ENCODE measurements at regions not wholly inside any gene's neighbourhood (a gene's known extent, or its start where the extent isn't known, plus 50 kb on each side); places are given as distances from the start of the nearest gene placed in this dataset.

- Histone ChIP-seq H3K27ac (ENCODE audit: low read depth in 2 of 2, low read length in 2 of 2) (no peak overlapping the region), H3K4me1 (ENCODE audit: control insufficient read depth in 2 of 3, insufficient read depth in 2 of 3, low read depth in 1 of 3, low read length in 3 of 3) (no peaks in the 10 kb centered on the region), H3K27me3 (ENCODE audit: control insufficient read depth, insufficient read depth, low read length) (no peaks in the 10 kb centered on the region), H3K9ac (ENCODE audit: low read length in 3 of 3) (no peak overlapping the region), H3K9me3 (ENCODE audit: control insufficient read depth in 2 of 3, insufficient read depth in 1 of 3, low read length in 3 of 3) (no peaks in the 10 kb centered on the region), H3K36me3 (ENCODE audit: control insufficient read depth in 2 of 3, insufficient read depth in 3 of 3, low read length in 3 of 3) (no peaks in the 10 kb centered on the region), H3K4me3 (ENCODE audit: low read length in 3 of 3) (no peak overlapping the region)
- TF ChIP-seq CTCF (IDR thresholded peaks at IDR 0.05; ENCODE audit: borderline replicate concordance, extremely low read depth, insufficient read depth): no peak
- intact Hi-C loops (cut with DNase I): no loop called here
- FAIRE-seq (no peak), DNase-seq (no peak)
These were observed 71.0 kb upstream of the GALNT15 start for GRCh38 chr3:16103472-16103871.

- FAIRE-seq (no peak), DNase-seq (no peak)
- no peak for TF ChIP-seq CTCF (IDR thresholded peaks at IDR 0.05; ENCODE audit: borderline replicate concordance, extremely low read depth, insufficient read depth)
- no peaks in the 10 kb centered on the region for H3K9me3 ChIP-seq (ENCODE audit: control insufficient read depth in 2 of 3, insufficient read depth in 1 of 3, low read length in 3 of 3)
- no peak overlapping the region for H3K27ac ChIP-seq (ENCODE audit: low read depth in 2 of 2, low read length in 2 of 2)
- H3K9ac ChIP-seq (ENCODE audit: low read length in 3 of 3): no peak overlapping the region
- no peaks in the 10 kb centered on the region for H3K4me1 ChIP-seq (ENCODE audit: control insufficient read depth in 2 of 3, insufficient read depth in 2 of 3, low read depth in 1 of 3, low read length in 3 of 3)
- no peaks in the 10 kb centered on the region for H3K27me3 ChIP-seq (ENCODE audit: control insufficient read depth, insufficient read depth, low read length)
- no peaks in the 10 kb centered on the region for H3K36me3 ChIP-seq (ENCODE audit: control insufficient read depth in 2 of 3, insufficient read depth in 3 of 3, low read length in 3 of 3)
- intact Hi-C loops (cut with DNase I): no loop called here
- H3K4me3 ChIP-seq (ENCODE audit: low read length in 3 of 3): no peak overlapping the region
These were observed 70.3 kb upstream of the GALNT15 start for GRCh38 chr3:16104156-16104555.

GRCh38 chr3:16106050-16106449 lies 68.4 kb upstream of the GALNT15 start:
- H3K4me3 ChIP-seq (ENCODE audit: low read length in 3 of 3): no peak overlapping the region
- no peak overlapping the region for H3K9ac ChIP-seq (ENCODE audit: low read length in 3 of 3)
- no peaks in the 10 kb centered on the region for H3K36me3 ChIP-seq (ENCODE audit: control insufficient read depth in 2 of 3, insufficient read depth in 3 of 3, low read length in 3 of 3)
- no peak overlapping the region for H3K27ac ChIP-seq (ENCODE audit: low read depth in 2 of 2, low read length in 2 of 2)
- no peaks in the 10 kb centered on the region for H3K9me3 ChIP-seq (ENCODE audit: control insufficient read depth in 2 of 3, insufficient read depth in 1 of 3, low read length in 3 of 3)
- FAIRE-seq (no peak), DNase-seq (no peak)
- no peak for TF ChIP-seq CTCF (IDR thresholded peaks at IDR 0.05; ENCODE audit: borderline replicate concordance, extremely low read depth, insufficient read depth)
- intact Hi-C loops (cut with DNase I): no loop called here
- H3K4me1 ChIP-seq (ENCODE audit: control insufficient read depth in 2 of 3, insufficient read depth in 2 of 3, low read depth in 1 of 3, low read length in 3 of 3): no peaks in the 10 kb centered on the region
- no peaks in the 10 kb centered on the region for H3K27me3 ChIP-seq (ENCODE audit: control insufficient read depth, insufficient read depth, low read length)

GRCh38 chr3:16108424-16108823 lies 66.1 kb upstream of the GALNT15 start:
- intact Hi-C loops (cut with DNase I): no loop called here
- no peaks in the 10 kb centered on the region for H3K36me3 ChIP-seq (ENCODE audit: control insufficient read depth in 2 of 3, insufficient read depth in 3 of 3, low read length in 3 of 3)
- no peak for FAIRE-seq
- DNase-seq: no peak
- no peak overlapping the region for H3K27ac ChIP-seq (ENCODE audit: low read depth in 2 of 2, low read length in 2 of 2)
- H3K4me3 ChIP-seq (ENCODE audit: low read length in 3 of 3): no peak overlapping the region
- TF ChIP-seq CTCF (IDR thresholded peaks at IDR 0.05; ENCODE audit: borderline replicate concordance, extremely low read depth, insufficient read depth): no peak
- no peak overlapping the region for H3K9ac ChIP-seq (ENCODE audit: low read length in 3 of 3)
- no peaks in the 10 kb centered on the region for H3K4me1 ChIP-seq (ENCODE audit: control insufficient read depth in 2 of 3, insufficient read depth in 2 of 3, low read depth in 1 of 3, low read length in 3 of 3)
- no peaks in the 10 kb centered on the region for H3K9me3 ChIP-seq (ENCODE audit: control insufficient read depth in 2 of 3, insufficient read depth in 1 of 3, low read length in 3 of 3)
- no peaks in the 10 kb centered on the region for H3K27me3 ChIP-seq (ENCODE audit: control insufficient read depth, insufficient read depth, low read length)

All from kidney (tissue), 13 donors.